Activated CD4-positive, alpha-beta T cell treated with anti-CD3 and anti-CD28 coated beads, Interleukin-2, amount 50 U/mL, for 16 hours (primary cell): ENCODE measurements at regions not wholly inside any gene's neighbourhood (a gene's known extent, or its start where the extent isn't known, plus 50 kb on each side); places are given as distances from the start of the nearest gene placed in this dataset.

Source experiments
- DNase-seq: peaks from one replicate; pipeline ENCODE4 v3.0.0-alpha.2; 2020

GRCh38 chr21:37967036-37967435 is 50.8 kb upstream of the KCNJ6 start:
- no peak for DNase-seq

- DNase-seq, result no peak
These were observed 52.5 kb upstream of the KCNJ6 start for GRCh38 chr21:37968744-37969143.

- DNase-seq, result no peak
These were observed 54.3 kb upstream of the KCNJ6 start for GRCh38 chr21:37970548-37970947.

- no peak for DNase-seq
These were observed 55.2 kb upstream of the KCNJ6 start for GRCh38 chr21:37971390-37971950.

- DNase-seq, result no peak
These were observed 57.8 kb upstream of the KCNJ6 start for GRCh38 chr21:37974081-37974480.

- no peak for DNase-seq
These were observed 66.5 kb upstream of the KCNJ6 start for GRCh38 chr21:37982496-37983318.

- DNase-seq, result no peak
These were observed 67.3 kb upstream of the KCNJ6 start for GRCh38 chr21:37983336-37984095.

- DNase-seq, result no peak
These were observed 68.2 kb upstream of the KCNJ6 start for GRCh38 chr21:37984416-37984815.

GRCh38 chr21:37986000-37986399 is 69.7 kb upstream of the KCNJ6 start:
- DNase-seq, result no peak

GRCh38 chr21:37986751-37987399 is 70.6 kb upstream of the KCNJ6 start:
- DNase-seq, result no peak

- DNase-seq, result no peak
These were observed 71.4 kb upstream of the KCNJ6 start for GRCh38 chr21:37987668-37988067.

- no peak for DNase-seq
These were observed 76.8 kb upstream of the KCNJ6 start for GRCh38 chr21:37993071-37993470.

GRCh38 chr21:37994211-37994610 is 78.0 kb upstream of the KCNJ6 start:
- no peak for DNase-seq

- DNase-seq, result no peak
These were observed 96.4 kb upstream of the KCNJ6 start for GRCh38 chr21:38012672-38013071.

- DNase-seq, result no peak
These were observed 97.5 kb upstream of the KCNJ6 start for GRCh38 chr21:38013741-38014140.

- DNase-seq, result no peak
These were observed 98.0 kb upstream of the KCNJ6 start for GRCh38 chr21:38014298-38014697.

- no peak for DNase-seq
These were observed 111.7 kb upstream of the KCNJ6 start for GRCh38 chr21:38027901-38028498.

GRCh38 chr21:38032082-38032801 is 116.0 kb upstream of the KCNJ6 start:
- DNase-seq, result no peak

- DNase-seq, result no peak
These were observed 119.8 kb upstream of the KCNJ6 start for GRCh38 chr21:38036016-38036415.

GRCh38 chr21:38037416-38037815 is 121.2 kb upstream of the KCNJ6 start:
- no peak for DNase-seq

GRCh38 chr21:38039369-38039768 is 123.1 kb upstream of the KCNJ6 start:
- no peak for DNase-seq

GRCh38 chr21:38039841-38040240 is 123.6 kb upstream of the KCNJ6 start:
- DNase-seq, result no peak
